SHP77 treated with DMSO at 0.1 percent for 48 hours (cell line): ENCODE measurements at regions not wholly inside any gene's neighbourhood (a gene's known extent, or its start where the extent isn't known, plus 50 kb on each side); places are given as distances from the start of the nearest gene placed in this dataset.

ENCODE experiments used
- DNase-seq: peaks from one replicate; lab custom pipeline; 2025; lab: John Stamatoyannopoulos, UW

GRCh38 chr3:181076558-181076957 lies 87.0 kb upstream of the DNAJC19 start:
- DNase-seq = no peak

GRCh38 chr3:181075098-181075497 lies 85.6 kb upstream of the DNAJC19 start:
- no peak for DNase-seq

- DNase-seq = no peak
These were observed 76.9 kb upstream of the DNAJC19 start for GRCh38 chr3:181066143-181067087.

GRCh38 chr3:181056136-181056732 lies 66.7 kb upstream of the DNAJC19 start:
- DNase-seq = no peak

GRCh38 chr3:181054538-181054937 lies 65.0 kb upstream of the DNAJC19 start:
- DNase-seq = no peak

- DNase-seq = no peak
These were observed 62.7 kb upstream of the DNAJC19 start for GRCh38 chr3:181052256-181052655.

- DNase-seq = no peak
These were observed 61.2 kb upstream of the DNAJC19 start for GRCh38 chr3:181050738-181051137.

GRCh38 chr3:181040030-181040429 lies 50.5 kb upstream of the DNAJC19 start:
- no peak for DNase-seq
